ENCODE measurements at regions not wholly inside any gene's neighbourhood (a gene's known extent, or its start where the extent isn't known, plus 50 kb on each side); places are given as distances from the start of the nearest gene placed in this dataset.
"Not testable (repeated sequence)": the region's sequence is repeated elsewhere in the genome, so short reads cannot be mapped to it uniquely, and the experiment has no call there.

GRCh38 chr18:47727409-47727808 is 203.1 kb downstream of the SMAD2 start:
- DNase-seq: no peak

- no peak for DNase-seq
Observed at GRCh38 chr18:47726550-47726949, 203.9 kb downstream of the SMAD2 start.

GRCh38 chr18:47725656-47726055 is 204.8 kb downstream of the SMAD2 start:
- no peak for DNase-seq

- peak; percentile 9 for DNase-seq
Observed at GRCh38 chr18:47724186-47724975, 206.1 kb downstream of the SMAD2 start.

- no peak for DNase-seq
Observed at GRCh38 chr18:47721876-47722275, 208.6 kb downstream of the SMAD2 start.

- DNase-seq: no peak
Observed at GRCh38 chr18:47720741-47721140, 209.7 kb downstream of the SMAD2 start.

- no peak for DNase-seq
Observed at GRCh38 chr18:47719096-47719780, 211.2 kb downstream of the SMAD2 start.

- no peak for DNase-seq
Observed at GRCh38 chr18:47718646-47719045, 211.8 kb downstream of the SMAD2 start.

GRCh38 chr18:47717257-47717656 is 213.2 kb downstream of the SMAD2 start:
- DNase-seq: no peak

- DNase-seq: no peak
Observed at GRCh38 chr18:47716632-47717185, 213.8 kb downstream of the SMAD2 start.

GRCh38 chr18:47710451-47710850 is 220.0 kb downstream of the SMAD2 start:
- no peak for DNase-seq

- no peak for DNase-seq
Observed at GRCh38 chr18:47709556-47709955, 220.9 kb downstream of the SMAD2 start.

- DNase-seq: no peak
Observed at GRCh38 chr18:47708206-47708605, 222.3 kb downstream of the SMAD2 start.

- DNase-seq: no peak
Observed at GRCh38 chr18:47701134-47701533, 229.3 kb downstream of the SMAD2 start.

- DNase-seq: no peak
Observed at GRCh38 chr18:47696870-47697269, 233.6 kb downstream of the SMAD2 start.

- no peak for DNase-seq
Observed at GRCh38 chr18:47691611-47692010, 238.8 kb downstream of the SMAD2 start.

GRCh38 chr18:47690778-47691177 is 239.7 kb downstream of the SMAD2 start:
- not testable (repeated sequence) for DNase-seq

GRCh38 chr18:47689371-47689770 is 241.1 kb downstream of the SMAD2 start:
- DNase-seq: no peak

GRCh38 chr18:47686806-47687205 is 243.7 kb downstream of the SMAD2 start:
- no peak for DNase-seq

GRCh38 chr18:47683774-47684173 is 246.7 kb downstream of the SMAD2 start:
- DNase-seq: no peak

- DNase-seq: no peak
Observed at GRCh38 chr18:47682876-47683275, 247.6 kb downstream of the SMAD2 start.

- DNase-seq: no peak
Observed at GRCh38 chr18:47680488-47680887, 250.0 kb downstream of the SMAD2 start.

- DNase-seq: no peak
Observed at GRCh38 chr18:47679864-47680263, 250.6 kb downstream of the SMAD2 start.

GRCh38 chr18:47677952-47678351 is 252.5 kb downstream of the SMAD2 start:
- DNase-seq: no peak
